ENCODE measurements at regions not wholly inside any gene's neighbourhood (a gene's known extent, or its start where the extent isn't known, plus 50 kb on each side); places are given as distances from the start of the nearest gene placed in this dataset.

- TF ChIP-seq CTCF (IDR thresholded peaks at IDR 0.05; ENCODE audit: insufficient read depth, low read length, poor library complexity, severe bottlenecking), result no peak
- TF ChIP-seq EZH2phosphoT487 (conservative IDR thresholded peaks at IDR 0.05; ENCODE audit: low read length), result no peak
Measured at GRCh38 chr3:174340624-174341587, 518.2 kb upstream of the NAALADL2 start.
